Suppressor macrophage treated with lipopolysaccharide for 4 hours (primary cell): ENCODE measurements at regions not wholly inside any gene's neighbourhood (a gene's known extent, or its start where the extent isn't known, plus 50 kb on each side); places are given as distances from the start of the nearest gene placed in this dataset.
A peak's percentile ranks its signal among the peaks of the same experiment; 100 is the strongest.

Experiments used
- DNase-seq: peaks from one replicate; pipeline ENCODE4 v3.0.0-alpha.2; 2020

- no peak for DNase-seq
Observed at GRCh38 chr21:38556390-38556789, 58.1 kb upstream of the ERG start.

- no peak for DNase-seq
Observed at GRCh38 chr21:38561205-38561604, 62.9 kb upstream of the ERG start.

GRCh38 chr21:38561613-38562581 lies 63.6 kb upstream of the ERG start:
- no peak for DNase-seq

- no peak for DNase-seq
Observed at GRCh38 chr21:38567335-38567969, 69.2 kb upstream of the ERG start.

GRCh38 chr21:38567970-38568360 lies 69.7 kb upstream of the ERG start:
- DNase-seq = no peak

GRCh38 chr21:38569733-38570132 lies 71.5 kb upstream of the ERG start:
- no peak for DNase-seq

GRCh38 chr21:38570596-38570995 lies 72.3 kb upstream of the ERG start:
- DNase-seq = no peak

- no peak for DNase-seq
Observed at GRCh38 chr21:38574895-38575575, 76.8 kb upstream of the ERG start.

GRCh38 chr21:38577887-38578286 lies 79.6 kb upstream of the ERG start:
- no peak for DNase-seq

- DNase-seq = peak; percentile 18
Observed at GRCh38 chr21:38590449-38591217, 92.4 kb upstream of the ERG start.

GRCh38 chr21:38591218-38591537 lies 92.9 kb upstream of the ERG start:
- DNase-seq = no peak

GRCh38 chr21:38596264-38597042 lies 98.2 kb upstream of the ERG start:
- DNase-seq = no peak

GRCh38 chr21:38597421-38597820 lies 99.1 kb upstream of the ERG start:
- no peak for DNase-seq

- DNase-seq = no peak
Observed at GRCh38 chr21:38598413-38598812, 100.1 kb upstream of the ERG start.

- no peak for DNase-seq
Observed at GRCh38 chr21:38599381-38599975, 101.2 kb upstream of the ERG start.

- no peak for DNase-seq
Observed at GRCh38 chr21:38600106-38600505, 101.8 kb upstream of the ERG start.

- DNase-seq = no peak
Observed at GRCh38 chr21:38605236-38605635, 107.0 kb upstream of the ERG start.

- DNase-seq = peak; percentile 19
Observed at GRCh38 chr21:38609580-38609979, 111.3 kb upstream of the ERG start.

GRCh38 chr21:38610623-38611251 lies 112.5 kb upstream of the ERG start:
- DNase-seq = peak; percentile 5

GRCh38 chr21:38611277-38611676 lies 113.0 kb upstream of the ERG start:
- DNase-seq = no peak

- DNase-seq = no peak
Observed at GRCh38 chr21:38613686-38614085, 115.4 kb upstream of the ERG start.
